Neural progenitor cell (in vitro differentiated cells): ENCODE measurements at regions not wholly inside any gene's neighbourhood (a gene's known extent, or its start where the extent isn't known, plus 50 kb on each side); places are given as distances from the start of the nearest gene placed in this dataset.
"Not testable (repeated sequence)": the region's sequence is repeated elsewhere in the genome, so short reads cannot be mapped to it uniquely, and the experiment has no call there.

Experiments
- DNase-seq: peaks from one replicate; pipeline ENCODE4 v3.0.0-alpha.2; 2016; ENCODE audit warnings: low spot score
- H2AFZ ChIP-seq: fragments of 200-600 bp; sonication (generic); replicated peaks from 2 replicates; pipeline ENCODE4 v1.6.1; 2016; ENCODE audit warnings: antibody characterized with exemption
- H3F3A ChIP-seq: fragments of 200-600 bp; sonication (generic); 2 replicates; pipeline ENCODE4 v1.6.1; 2016; ENCODE audit warnings: antibody characterized with exemption, low read depth
- H3K27ac ChIP-seq: fragments of 200-600 bp; sonication (generic); 2 replicates; pipeline ENCODE4 v1.5.1; 2016; ENCODE audit warnings: mild to moderate bottlenecking
- H3K27me3 ChIP-seq: fragments of 200-600 bp; sonication (generic); 2 replicates; pipeline ENCODE4 v1.6.1; 2016; ENCODE audit warnings: mild to moderate bottlenecking, moderate library complexity
- H3K36me3 ChIP-seq: fragments of 200-600 bp; sonication (generic); 2 replicates; pipeline ENCODE4 v1.5.1; 2016
- H3K4me1 ChIP-seq: fragments of 200-600 bp; sonication (generic); 2 replicates; pipeline ENCODE4 v1.6.1; 2016; ENCODE audit warnings: mixed run types
- H3K4me2 ChIP-seq: fragments of 200-600 bp; sonication (generic); 2 replicates; pipeline ENCODE4 v1.6.1; 2016
- H3K4me3 ChIP-seq: fragments of 200-600 bp; sonication (generic); 2 replicates; pipeline ENCODE4 v1.5.1; 2016
- H3K79me2 ChIP-seq: fragments of 200-600 bp; sonication (generic); 2 replicates; pipeline ENCODE4 v1.6.1; 2016; ENCODE audit warnings: low read depth
- H3K9ac ChIP-seq: fragments of 200-600 bp; sonication (generic); 2 replicates; pipeline ENCODE4 v1.6.1; 2016
- H3K9me3 ChIP-seq: fragments of 200-600 bp; sonication (generic); 2 replicates; pipeline ENCODE4 v1.5.1; 2016; ENCODE audit warnings: low read depth
- H4K20me1 ChIP-seq: fragments of 200-600 bp; sonication (generic); 2 replicates; pipeline ENCODE4 v1.6.1; 2016; ENCODE audit warnings: low read depth
- H3K27ac Mint-ChIP-seq: 3 replicates; pipeline ENCODE4 v1.8.0; 2021; ENCODE audit warnings: mixed read lengths
- H3K27me3 Mint-ChIP-seq: 2 replicates; pipeline ENCODE4 v1.8.0; 2022; ENCODE audit warnings: low read depth, mild to moderate bottlenecking, inconsistent platforms, moderate library complexity, mixed read lengths; ENCODE audit not compliant: insufficient read depth
- H3K36me3 Mint-ChIP-seq: 3 replicates; pipeline ENCODE4 v1.8.0; 2021; ENCODE audit warnings: mixed read lengths
- H3K4me1 Mint-ChIP-seq: 3 replicates; pipeline ENCODE4 v1.8.0; 2021; ENCODE audit warnings: mixed read lengths
- H3K4me3 Mint-ChIP-seq: 3 replicates; pipeline ENCODE4 v1.8.0; 2021; ENCODE audit warnings: mild to moderate bottlenecking, moderate library complexity, mixed read lengths
- H3K9me3 Mint-ChIP-seq: 3 replicates; pipeline ENCODE4 v1.8.0; 2020; ENCODE audit warnings: mixed read lengths
- CTCF ChIP-seq: fragments of 200-600 bp; sonication (generic); IDR thresholded peaks from 2 replicates; pipeline ENCODE4 v1.5.1; 2017; ENCODE audit warnings: antibody characterized with exemption, mild to moderate bottlenecking
- EZH2 ChIP-seq: fragments of 200-600 bp; sonication (generic); IDR thresholded peaks from 2 replicates; pipeline ENCODE4 v1.6.1; 2017; ENCODE audit warnings: antibody characterized with exemption, mild to moderate bottlenecking, moderate library complexity
- EZH2phosphoT487 ChIP-seq: fragments of 200-600 bp; sonication (generic); IDR thresholded peaks from 2 replicates; pipeline ENCODE4 v1.6.1; 2017; ENCODE audit warnings: antibody characterized with exemption

- H3K36me3 Mint-ChIP-seq, H3K4me1 ChIP-seq, DNase-seq, H3K9ac ChIP-seq, H3K4me3 ChIP-seq, H3K27me3 ChIP-seq, H3K36me3 ChIP-seq, H3F3A ChIP-seq, H3K4me2 ChIP-seq, H3K9me3 ChIP-seq, H3K4me1 Mint-ChIP-seq, H3K79me2 ChIP-seq, H2AFZ ChIP-seq, H3K27me3 Mint-ChIP-seq, H4K20me1 ChIP-seq, H3K27ac Mint-ChIP-seq, H3K27ac ChIP-seq, H3K4me3 Mint-ChIP-seq: not testable (repeated sequence)
- H3K9me3 Mint-ChIP-seq = peaks cover 62% of the 10 kb centered on the region
These were observed 1946.4 kb upstream of the DEFB115 start for GRCh38 chr20:29311046-29311445.

- not testable (repeated sequence) for H3K4me3 Mint-ChIP-seq, H3K27ac ChIP-seq, H3K36me3 ChIP-seq, H3K4me1 ChIP-seq, H3K27ac Mint-ChIP-seq, H3K9me3 ChIP-seq, H3F3A ChIP-seq, H3K27me3 Mint-ChIP-seq, DNase-seq, H3K9ac ChIP-seq, H3K4me2 ChIP-seq, H3K4me1 Mint-ChIP-seq, H3K79me2 ChIP-seq, H3K27me3 ChIP-seq, H4K20me1 ChIP-seq, H3K4me3 ChIP-seq, H3K36me3 Mint-ChIP-seq, H2AFZ ChIP-seq
- H3K9me3 Mint-ChIP-seq = peaks cover 64% of the 10 kb centered on the region
These were observed 1944.8 kb upstream of the DEFB115 start for GRCh38 chr20:29312679-29313078.

- no peak overlapping the region for H3K4me3 Mint-ChIP-seq
- H3K4me1 Mint-ChIP-seq = no peaks in the 10 kb centered on the region
- H3K27me3 Mint-ChIP-seq = peaks cover 6% of the 10 kb centered on the region
- H4K20me1 ChIP-seq = no peaks in the 10 kb centered on the region
- H3K27ac ChIP-seq = no peak overlapping the region
- H3K36me3 Mint-ChIP-seq = peaks cover 4% of the 10 kb centered on the region
- H3K79me2 ChIP-seq = no peaks in the 10 kb centered on the region
- TF ChIP-seq EZH2phosphoT487 (no peak), EZH2 (no peak), CTCF (no peak)
- no peaks in the 10 kb centered on the region for H3K4me1 ChIP-seq
- H3F3A ChIP-seq = no peaks in the 10 kb centered on the region
- H2AFZ ChIP-seq = no peak overlapping the region
- H3K27ac Mint-ChIP-seq = no peak overlapping the region
- H3K27me3 ChIP-seq = no peaks in the 10 kb centered on the region
- no peak overlapping the region for H3K4me3 ChIP-seq
- H3K9me3 Mint-ChIP-seq = peaks cover 59% of the 10 kb centered on the region
- no peaks in the 10 kb centered on the region for H3K9me3 ChIP-seq
- DNase-seq = no peak
- H3K36me3 ChIP-seq = no peaks in the 10 kb centered on the region
- H3K4me2 ChIP-seq = no peak overlapping the region
- no peak overlapping the region for H3K9ac ChIP-seq
These were observed 1944.0 kb upstream of the DEFB115 start for GRCh38 chr20:29313481-29313880.

GRCh38 chr20:29314294-29314693 is 1943.2 kb upstream of the DEFB115 start:
- H3K36me3 Mint-ChIP-seq = peaks cover 2% of the 10 kb centered on the region
- H3K27me3 ChIP-seq = no peaks in the 10 kb centered on the region

More at GRCh38 chr20:29314294-29314693, 1943.2 kb upstream of the DEFB115 start:
- no peaks in the 10 kb centered on the region for H4K20me1 ChIP-seq
- no peak overlapping the region for H3K27ac ChIP-seq
- no peak overlapping the region for H3K4me2 ChIP-seq
- Mint-ChIP-seq H3K4me1 (no peaks in the 10 kb centered on the region), H3K4me3 (no peak overlapping the region), H3K9me3 (peaks cover 56% of the 10 kb centered on the region), H3K27me3 (peaks cover 6% of the 10 kb centered on the region), H3K27ac (no peak overlapping the region)
- H3K36me3 ChIP-seq = no peaks in the 10 kb centered on the region
- TF ChIP-seq EZH2phosphoT487 = no peak
- no peak for TF ChIP-seq CTCF
- no peak for TF ChIP-seq EZH2
- H3K9me3 ChIP-seq = no peaks in the 10 kb centered on the region
- H3K79me2 ChIP-seq = no peaks in the 10 kb centered on the region
- H3K4me3 ChIP-seq = no peak overlapping the region
- no peak overlapping the region for H3K9ac ChIP-seq
- no peak for DNase-seq
- H3K4me1 ChIP-seq = no peaks in the 10 kb centered on the region
- no peak overlapping the region for H2AFZ ChIP-seq
- H3F3A ChIP-seq = no peaks in the 10 kb centered on the region
